ENCODE measurements at regions not wholly inside any gene's neighbourhood (a gene's known extent, or its start where the extent isn't known, plus 50 kb on each side); places are given as distances from the start of the nearest gene placed in this dataset.
"Not testable (repeated sequence)": the region's sequence is repeated elsewhere in the genome, so short reads cannot be mapped to it uniquely, and the experiment has no call there.

DNA sequence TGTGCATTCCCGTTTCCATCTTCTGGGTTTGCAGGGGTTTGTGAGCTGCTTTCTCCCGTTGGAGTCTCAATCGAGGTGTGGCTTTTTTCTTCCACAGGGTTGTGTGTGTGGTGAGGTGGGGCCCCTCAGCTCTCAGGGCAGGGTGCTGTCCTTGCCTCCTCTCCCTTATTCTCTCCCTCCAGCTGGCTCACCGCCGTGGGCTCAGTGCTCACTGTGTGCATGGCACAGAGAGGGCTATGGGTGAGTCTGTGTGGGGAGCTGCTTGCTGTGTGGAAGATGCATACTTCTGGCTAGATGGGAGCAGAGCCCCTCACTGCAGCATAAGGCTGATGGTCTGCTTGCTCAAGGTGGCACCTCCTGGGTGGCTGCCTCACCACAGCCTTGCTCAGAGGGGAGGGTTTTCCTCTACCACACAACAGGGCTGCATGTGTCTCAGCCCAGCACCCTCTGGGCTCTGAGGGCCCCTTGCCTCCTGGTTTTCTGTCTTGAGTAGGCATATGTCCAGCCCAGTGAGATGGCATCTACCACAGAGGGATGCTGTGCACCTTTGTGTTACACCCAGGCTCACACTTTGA, 203.1 kb upstream of the B3GAT1 start:
- DNase-seq: no peak

DNA sequence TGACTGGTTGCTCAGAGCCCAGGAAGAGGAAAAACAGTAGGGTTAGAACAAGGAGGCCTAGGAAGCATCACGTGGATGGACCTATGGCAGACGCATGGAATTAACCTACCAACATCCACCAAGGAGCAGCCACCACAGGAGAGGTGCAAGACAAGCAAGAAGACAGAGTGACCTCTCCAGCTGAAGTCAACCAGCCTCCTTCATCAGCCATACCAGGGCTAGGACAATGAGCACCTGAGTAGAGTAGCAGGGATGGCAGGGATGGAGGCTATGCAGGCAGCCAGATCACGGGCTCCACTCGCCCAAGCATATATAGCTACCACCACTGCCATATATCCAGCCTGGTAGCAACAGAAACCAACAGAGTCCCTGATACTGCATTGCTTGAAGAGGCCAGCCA, 202.1 kb upstream of the B3GAT1 start:
- no peak for DNase-seq

- DNase-seq: no peak
Observed at GRCh38 chr11:134613646-134614045, 201.6 kb upstream of the B3GAT1 start.

DNA sequence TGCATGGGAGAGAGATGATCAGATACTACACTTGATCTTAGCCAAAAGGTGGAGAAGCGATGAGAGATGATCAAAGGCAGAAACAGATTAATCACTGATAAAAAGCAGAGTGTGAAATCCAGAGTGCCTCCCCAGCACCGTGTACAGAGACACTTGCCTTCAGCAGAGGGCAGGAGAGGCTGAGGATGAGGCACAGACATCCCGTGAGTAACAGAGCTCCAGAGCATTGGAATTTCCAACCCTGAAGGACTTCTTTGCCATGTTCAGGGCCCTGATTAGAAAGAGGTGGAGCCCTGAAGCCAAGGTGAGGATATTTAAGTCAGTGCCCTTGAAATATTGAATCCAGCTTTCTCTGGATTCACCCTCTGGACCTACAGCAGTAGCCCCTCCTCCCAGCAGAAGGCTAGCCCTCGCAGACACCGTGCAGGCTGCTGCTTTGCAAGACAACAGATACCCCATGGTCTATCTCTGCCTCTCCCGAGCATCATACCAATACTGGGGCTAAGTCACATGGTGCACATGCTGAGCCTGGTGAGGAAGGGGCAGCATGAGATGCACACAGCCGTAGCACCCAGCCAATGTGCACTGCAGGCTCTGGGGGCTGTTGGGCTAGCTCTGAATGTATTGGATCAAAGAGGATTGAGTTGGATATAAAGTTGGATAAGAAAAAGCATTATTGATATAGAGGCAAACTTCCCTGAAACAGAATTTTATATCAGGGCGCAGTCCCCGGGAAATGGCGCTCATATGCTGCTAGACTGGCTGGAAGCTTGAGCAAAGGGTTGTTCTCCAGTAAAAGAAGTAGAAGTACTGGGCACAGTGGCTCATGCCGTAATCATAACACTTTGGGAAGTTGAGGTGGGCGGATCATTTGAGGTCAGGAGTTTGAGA, 200.3 kb upstream of the B3GAT1 start:
- DNase-seq: no peak

GRCh38 chr11:134611537-134611936, 199.5 kb upstream of the B3GAT1 start:
- DNase-seq: no peak

DNA sequence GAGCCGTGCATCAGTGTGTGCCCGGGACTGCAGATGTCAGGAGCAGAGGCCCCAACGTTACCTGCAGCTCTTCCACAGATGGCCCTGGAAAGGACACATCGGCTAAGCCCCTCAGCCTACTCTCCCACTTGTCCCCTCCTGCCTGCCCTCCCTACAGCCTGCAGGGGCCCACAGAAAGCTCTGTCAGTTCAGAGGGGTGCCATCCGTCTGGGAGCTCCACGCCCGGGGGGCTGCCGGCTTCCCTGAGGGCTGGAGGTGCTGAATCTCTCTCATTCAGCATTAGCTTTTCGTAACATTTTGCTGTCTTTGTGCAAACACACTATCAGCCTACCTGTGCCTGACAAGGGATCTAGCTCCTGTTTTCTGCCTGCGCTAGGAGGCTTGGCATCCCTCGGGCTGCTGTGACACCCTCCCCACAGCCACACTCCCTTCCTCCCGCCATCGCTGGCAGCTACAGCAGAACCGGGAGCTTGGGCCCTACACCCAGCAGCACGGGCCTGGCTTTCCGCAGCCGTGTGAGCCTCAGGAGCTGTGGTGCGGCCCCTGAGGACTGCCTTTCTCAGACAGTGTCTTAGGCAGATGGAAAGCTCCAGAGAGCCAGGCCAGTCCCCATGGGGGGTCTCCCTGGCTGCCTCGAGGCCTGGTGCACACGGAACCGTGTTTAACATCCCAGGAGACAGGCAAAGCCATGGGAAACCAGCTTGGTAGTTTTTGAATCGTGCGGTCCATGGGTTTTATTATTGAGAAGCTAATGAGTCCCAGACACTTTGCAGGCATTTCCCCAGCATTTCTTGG, 198.3 kb upstream of the B3GAT1 start:
- no peak for DNase-seq

DNA sequence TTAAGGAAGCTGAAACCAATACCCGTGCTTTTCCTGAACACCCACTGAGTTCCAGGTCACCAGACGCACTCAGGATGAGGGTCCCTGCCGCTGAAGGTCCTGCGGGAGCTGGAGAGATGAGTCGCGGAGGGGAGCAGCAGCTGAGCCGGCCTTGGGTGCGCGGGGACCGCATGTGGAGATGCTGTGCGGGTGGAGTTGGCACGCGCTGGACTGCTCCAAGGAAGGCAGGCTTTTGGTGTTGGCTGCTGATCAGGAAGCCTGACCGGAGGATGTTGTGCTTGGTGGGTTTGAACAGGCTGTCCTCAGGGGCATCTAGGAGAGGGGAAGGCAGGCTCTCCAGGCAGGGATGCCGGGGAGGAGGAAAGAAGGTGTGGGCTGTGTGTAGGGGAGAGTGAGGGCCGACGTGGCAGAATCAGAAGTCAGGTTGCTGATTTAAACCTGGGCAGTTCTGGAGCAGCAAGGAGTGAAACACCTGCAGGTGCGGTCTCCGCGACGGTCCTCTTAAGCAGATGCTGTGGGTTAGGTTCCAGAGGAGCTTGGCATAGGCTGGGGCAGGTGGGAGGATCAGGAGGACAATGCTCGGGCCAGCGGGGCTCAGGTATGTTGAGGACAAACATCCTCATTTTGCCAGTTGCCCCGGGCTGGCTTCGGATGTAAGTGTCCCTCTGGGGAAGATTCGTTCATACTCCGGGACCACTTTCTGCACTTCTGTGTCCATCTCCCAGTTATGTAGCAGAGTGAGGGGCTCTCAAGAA, 197.5 kb upstream of the B3GAT1 start:
- DNase-seq: no peak

GRCh38 chr11:134607963-134608750, 196.1 kb upstream of the B3GAT1 start:
- no peak for DNase-seq

GRCh38 chr11:134606251-134606650, 194.2 kb upstream of the B3GAT1 start:
- no peak for DNase-seq

GRCh38 chr11:134604886-134605285, 192.8 kb upstream of the B3GAT1 start:
- no peak for DNase-seq

- DNase-seq: no peak
Observed at GRCh38 chr11:134599299-134599771, 187.3 kb upstream of the B3GAT1 start.

DNA sequence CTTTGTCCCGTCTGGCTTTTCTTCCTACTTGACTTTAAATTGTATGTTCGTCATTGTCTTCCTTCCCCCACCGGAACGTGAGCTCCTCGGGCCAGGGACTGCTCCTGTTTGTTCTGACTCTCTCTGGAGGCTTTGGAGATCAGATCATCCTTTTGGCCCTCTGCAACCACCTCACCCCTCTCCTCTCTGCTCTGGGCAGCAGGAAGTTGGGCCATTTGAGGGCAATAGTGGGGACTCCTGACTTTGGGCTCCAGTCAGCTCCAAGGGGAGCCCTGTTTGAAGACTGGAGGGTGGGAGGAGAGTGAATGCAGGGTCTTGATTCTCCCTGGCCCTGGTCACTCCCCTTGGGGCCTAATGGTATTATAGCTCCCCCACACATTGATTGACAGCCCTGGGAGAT, 186.3 kb upstream of the B3GAT1 start:
- DNase-seq: no peak

GRCh38 chr11:134597452-134597851, 185.4 kb upstream of the B3GAT1 start:
- DNase-seq: no peak

DNA sequence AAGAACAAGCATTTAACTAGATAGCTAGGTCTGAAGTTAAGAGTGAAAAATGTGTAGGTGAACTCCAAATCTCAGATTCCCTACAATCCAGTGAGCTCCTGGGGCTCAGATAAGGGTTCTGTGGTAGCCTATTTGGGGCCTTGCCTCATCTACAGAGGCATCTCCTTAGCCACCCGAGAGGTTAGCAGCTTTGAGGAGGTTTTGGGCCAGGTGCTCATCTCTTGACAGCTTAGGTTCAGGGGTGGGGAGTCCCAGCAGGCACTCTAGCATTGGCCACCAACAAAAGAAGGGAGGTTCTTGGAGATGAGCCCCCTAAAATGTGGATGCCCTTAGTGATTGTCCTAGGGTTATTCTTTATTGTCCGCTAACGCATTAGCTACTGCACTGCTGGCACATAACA, 184.4 kb upstream of the B3GAT1 start:
- DNase-seq: no peak

DNA sequence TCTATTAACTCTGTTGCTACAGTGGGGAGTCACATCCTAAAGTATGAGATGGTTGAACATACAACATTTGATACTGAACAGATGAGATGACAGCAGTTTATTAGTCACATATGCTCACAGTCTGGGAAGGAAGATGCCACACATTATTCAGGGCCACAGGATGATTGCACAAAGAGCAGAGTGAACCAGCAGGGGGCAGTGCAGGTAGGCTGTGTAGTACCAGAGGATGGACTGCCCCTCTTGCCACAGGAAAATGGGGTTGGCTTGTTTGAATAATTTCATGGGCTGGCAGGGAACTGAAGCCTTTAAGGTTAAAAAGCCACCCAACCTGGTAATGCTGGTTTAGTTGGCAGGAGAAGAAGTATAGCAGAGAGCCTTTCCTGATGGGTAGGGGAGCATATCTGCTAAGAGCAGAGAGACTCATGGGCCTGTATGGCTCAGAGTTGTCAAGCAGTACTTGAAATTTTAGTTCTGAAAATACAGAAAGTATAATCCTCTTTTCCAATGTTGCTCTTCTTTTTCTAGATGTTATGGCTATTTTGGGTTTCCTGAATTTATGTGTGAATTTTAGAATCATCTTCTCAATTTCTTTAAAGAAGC, 180.4 kb upstream of the B3GAT1 start:
- DNase-seq: peak; percentile 39 to 56 (median 46)

- DNase-seq: no peak
Observed at GRCh38 chr11:134591338-134591737, 179.3 kb upstream of the B3GAT1 start.

GRCh38 chr11:134589129-134589528, 177.1 kb upstream of the B3GAT1 start:
- DNase-seq: no peak

- DNase-seq: not testable (repeated sequence)
Observed at GRCh38 chr11:134588460-134589110, 176.5 kb upstream of the B3GAT1 start.

DNA sequence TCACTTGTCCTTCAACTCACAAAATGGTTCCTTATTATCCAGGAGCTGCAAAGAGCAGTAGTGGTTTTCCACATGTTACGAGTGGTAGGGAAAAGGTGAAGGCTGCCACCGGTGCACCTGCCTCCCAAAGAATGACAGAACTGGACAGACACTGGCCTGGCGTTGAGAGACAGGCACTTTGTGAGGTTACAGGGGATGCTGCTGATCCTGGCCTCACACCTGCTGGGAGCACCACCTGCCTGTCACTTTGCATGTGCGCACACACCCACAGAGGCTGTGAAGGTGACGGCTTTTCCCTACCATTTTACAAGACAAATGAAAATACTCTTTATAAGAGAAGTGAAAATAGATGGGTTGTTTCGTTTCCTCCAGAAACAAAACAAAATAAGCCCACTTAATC, 175.3 kb upstream of the B3GAT1 start:
- DNase-seq: no peak

- no peak for DNase-seq
Observed at GRCh38 chr11:134586726-134587125, 174.7 kb upstream of the B3GAT1 start.

Data from suppressor macrophage (primary cell).